Left lung (tissue), 4 donors: ENCODE measurements at regions not wholly inside any gene's neighbourhood (a gene's known extent, or its start where the extent isn't known, plus 50 kb on each side); places are given as distances from the start of the nearest gene placed in this dataset.
"Not testable (repeated sequence)": the region's sequence is repeated elsewhere in the genome, so short reads cannot be mapped to it uniquely, and the experiment has no call there.

Source experiments
- ATAC-seq: fragments of 200-7000 bp; cut with Tn5 transposase; one replicate; pipeline ENCODE4 v1.9.1; 2020; ENCODE audit warnings: moderate library complexity
- DNase-seq, 4 donors: peaks; one replicate each; pipeline ENCODE4 v3.0.0-alpha.2; 2013 to 2020
- H3K27ac ChIP-seq, 2 donors: fragments of 200-600 bp; sonication (generic) in 1 of 2; one replicate each; pipeline versions ENCODE4 v1.5.0 to v1.8.0; 2020 to 2021
- H3K27me3 ChIP-seq, 2 donors: fragments of 200-600 bp; sonication (generic) in 1 of 2; one replicate each; pipeline versions ENCODE4 v1.5.0 to v1.8.0; 2020 to 2021
- H3K36me3 ChIP-seq, 2 donors: fragments of 200-600 bp; sonication (generic) in 1 of 2; one replicate each; pipeline versions ENCODE4 v1.5.0 to v1.8.0; 2020 to 2021
- H3K4me1 ChIP-seq, 2 donors: fragments of 200-600 bp; one replicate each; pipeline ENCODE4 v1.8.0; 2021
- H3K4me3 ChIP-seq, 2 donors: fragments of 200-600 bp; sonication (generic) in 1 of 2; one replicate each; pipeline versions ENCODE4 v1.5.0 to v1.8.0; 2020 to 2021; ENCODE audit warnings: mild to moderate bottlenecking in 1 of 2
- H3K9me3 ChIP-seq, 2 donors: fragments of 200-600 bp; sonication (generic) in 1 of 2; one replicate each; pipeline versions ENCODE4 v1.5.0 to v1.8.0; 2020 to 2021
- intact Hi-C, 2 donors: fragments of 100-400 bp; cut with DNase I; formaldehyde crosslinking; loops; one replicate each; pipeline versions ENCODE4 v1.11.2 to v1.14.2; 2022
- TF ChIP-seq, protein P1 (sequence below), 2 donors: fragments of 200-600 bp; sonication (generic) in 1 of 2; IDR thresholded peaks; one replicate each; pipeline versions ENCODE4 v1.5.0 to v1.8.0; 2021; ENCODE audit warnings: antibody characterized with exemption in 2 of 2
- donor health status: DM: no; HTN: yes; CAD: no.
- donor health status: DM: no; HTN: no; CAD: no.

DNA sequence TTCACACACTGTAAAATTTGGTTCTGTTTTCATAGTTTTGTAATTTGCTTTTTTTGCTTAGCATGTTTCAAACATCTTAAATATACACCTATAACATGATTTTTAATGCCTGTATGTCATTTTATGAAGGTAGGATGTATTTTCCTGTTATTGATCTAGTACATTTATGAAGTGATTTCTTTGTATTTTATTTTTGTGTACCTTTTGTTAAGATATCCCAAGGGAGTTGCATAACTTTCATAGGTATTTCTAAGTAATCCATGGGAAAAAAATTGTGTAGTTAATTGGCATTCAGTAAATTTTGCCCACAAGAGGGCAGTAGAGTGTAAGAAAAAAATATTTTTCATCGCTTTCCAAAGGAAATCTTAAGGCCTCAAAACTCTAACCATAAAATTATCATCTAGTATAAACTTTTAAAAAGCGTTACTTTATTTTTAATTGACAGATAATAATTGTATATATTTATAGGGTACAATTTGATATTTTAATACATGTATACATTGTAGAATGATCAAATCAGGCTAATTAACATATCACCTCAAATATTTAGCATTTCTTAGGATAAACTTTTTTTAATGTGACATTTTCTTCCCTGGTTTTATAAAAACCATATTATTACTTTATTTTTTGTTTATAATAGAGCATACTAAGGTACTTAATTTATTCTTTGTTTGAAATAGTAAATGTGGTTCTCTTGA, 62.8 kb upstream of the ARL17B start:
- H3K9me3 ChIP-seq, H3K4me1 ChIP-seq, DNase-seq, H3K36me3 ChIP-seq, intact Hi-C loops, ATAC-seq, H3K27ac ChIP-seq, H3K27me3 ChIP-seq, H3K4me3 ChIP-seq: not testable (repeated sequence)
- TF ChIP-seq, protein P1, sequence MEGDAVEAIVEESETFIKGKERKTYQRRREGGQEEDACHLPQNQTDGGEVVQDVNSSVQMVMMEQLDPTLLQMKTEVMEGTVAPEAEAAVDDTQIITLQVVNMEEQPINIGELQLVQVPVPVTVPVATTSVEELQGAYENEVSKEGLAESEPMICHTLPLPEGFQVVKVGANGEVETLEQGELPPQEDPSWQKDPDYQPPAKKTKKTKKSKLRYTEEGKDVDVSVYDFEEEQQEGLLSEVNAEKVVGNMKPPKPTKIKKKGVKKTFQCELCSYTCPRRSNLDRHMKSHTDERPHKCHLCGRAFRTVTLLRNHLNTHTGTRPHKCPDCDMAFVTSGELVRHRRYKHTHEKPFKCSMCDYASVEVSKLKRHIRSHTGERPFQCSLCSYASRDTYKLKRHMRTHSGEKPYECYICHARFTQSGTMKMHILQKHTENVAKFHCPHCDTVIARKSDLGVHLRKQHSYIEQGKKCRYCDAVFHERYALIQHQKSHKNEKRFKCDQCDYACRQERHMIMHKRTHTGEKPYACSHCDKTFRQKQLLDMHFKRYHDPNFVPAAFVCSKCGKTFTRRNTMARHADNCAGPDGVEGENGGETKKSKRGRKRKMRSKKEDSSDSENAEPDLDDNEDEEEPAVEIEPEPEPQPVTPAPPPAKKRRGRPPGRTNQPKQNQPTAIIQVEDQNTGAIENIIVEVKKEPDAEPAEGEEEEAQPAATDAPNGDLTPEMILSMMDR (IDR thresholded peaks at IDR 0.05): peak in 1 of 2 donors; percentile 20

DNA sequence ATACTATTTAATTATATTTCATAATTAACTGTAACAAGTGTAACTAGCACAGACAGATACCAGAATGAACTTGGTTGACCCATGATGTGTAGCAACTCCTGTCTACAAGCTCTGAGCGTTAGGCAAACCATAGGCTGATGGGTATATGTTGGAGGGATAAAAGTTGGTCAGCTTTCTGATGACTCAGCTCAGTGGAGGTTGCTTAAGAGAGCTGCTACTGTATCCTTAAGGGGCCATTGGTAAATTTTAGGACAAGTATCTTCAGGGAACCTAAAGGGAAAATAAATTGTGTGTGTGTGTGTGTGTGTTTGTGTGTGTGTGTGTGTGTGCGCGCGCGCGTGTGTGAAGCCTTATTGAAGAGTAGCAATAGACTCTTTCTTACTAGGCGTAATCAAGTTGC, 56.3 kb upstream of the ARL17B start:
- H3K4me3 ChIP-seq, intact Hi-C loops, H3K9me3 ChIP-seq, ATAC-seq, DNase-seq, H3K27ac ChIP-seq, H3K4me1 ChIP-seq, H3K27me3 ChIP-seq, H3K36me3 ChIP-seq: not testable (repeated sequence)

DNA sequence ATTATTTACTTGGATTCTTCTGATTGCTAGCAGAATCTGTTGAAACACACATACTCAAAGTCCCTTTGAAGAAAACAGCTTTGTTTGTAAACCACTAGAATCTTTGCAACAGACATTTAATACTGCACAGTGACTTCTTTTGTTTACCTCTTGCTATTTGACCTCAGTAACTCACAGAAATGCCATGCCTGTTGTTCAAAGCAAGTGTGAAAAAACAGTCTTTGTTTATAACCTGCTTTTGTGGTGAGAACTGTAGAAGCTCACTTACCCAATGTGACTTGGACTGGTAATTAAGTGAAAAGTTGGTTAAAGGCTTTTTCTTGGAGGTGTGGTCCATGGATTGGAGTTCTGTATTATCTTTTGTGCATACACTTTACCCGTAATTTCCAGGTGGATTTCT, 55.7 kb upstream of the ARL17B start:
- intact Hi-C loops, H3K27me3 ChIP-seq, H3K4me3 ChIP-seq, H3K27ac ChIP-seq, H3K4me1 ChIP-seq, ATAC-seq, DNase-seq, H3K9me3 ChIP-seq, H3K36me3 ChIP-seq: not testable (repeated sequence)

DNA sequence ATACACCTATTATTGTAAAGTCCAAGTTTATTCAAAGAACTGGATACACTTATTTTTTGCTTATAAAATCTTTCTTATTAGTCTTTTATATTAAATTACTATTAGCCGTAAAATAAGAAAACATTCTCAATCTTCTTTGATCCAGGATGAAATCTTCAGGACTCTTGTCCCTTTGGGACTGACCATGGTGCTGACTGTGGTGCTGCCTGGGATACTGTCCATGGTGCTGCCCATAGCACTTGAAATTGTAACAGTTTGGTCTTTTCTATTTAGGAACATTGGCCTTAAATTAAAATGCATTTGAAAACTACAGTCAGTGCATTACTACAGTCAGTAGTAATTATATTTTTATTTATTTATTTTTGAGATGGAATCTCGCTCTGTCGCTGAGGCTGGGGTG, 53.0 kb upstream of the ARL17B start:
- H3K4me1 ChIP-seq, H3K27me3 ChIP-seq, H3K27ac ChIP-seq, H3K4me3 ChIP-seq, intact Hi-C loops, H3K36me3 ChIP-seq, H3K9me3 ChIP-seq, DNase-seq: not testable (repeated sequence)
- ATAC-seq: peak; percentile 66

DNA sequence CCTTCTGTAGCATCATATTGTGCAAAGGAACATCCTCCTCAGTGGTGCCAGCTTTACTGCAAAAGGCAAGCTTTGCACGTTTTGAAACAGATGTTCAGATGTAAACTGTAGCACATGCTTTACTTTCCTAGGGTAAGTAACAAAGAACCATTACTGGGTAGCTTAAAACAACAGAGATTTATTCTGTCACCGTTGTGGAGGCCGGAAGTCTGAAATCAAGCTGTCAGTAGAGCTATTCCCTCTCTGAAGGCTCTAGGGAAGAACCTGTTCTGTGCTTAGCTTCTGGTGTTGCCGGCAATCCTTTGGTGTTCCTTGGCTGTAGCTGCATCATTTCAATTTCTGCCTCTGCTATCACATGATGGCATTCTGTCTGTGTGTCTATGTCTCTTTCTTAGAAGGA, 50.6 kb upstream of the ARL17B start:
- ATAC-seq, intact Hi-C loops, H3K36me3 ChIP-seq, H3K4me3 ChIP-seq, H3K27me3 ChIP-seq, DNase-seq, H3K27ac ChIP-seq, H3K4me1 ChIP-seq, H3K9me3 ChIP-seq: not testable (repeated sequence)

DNA sequence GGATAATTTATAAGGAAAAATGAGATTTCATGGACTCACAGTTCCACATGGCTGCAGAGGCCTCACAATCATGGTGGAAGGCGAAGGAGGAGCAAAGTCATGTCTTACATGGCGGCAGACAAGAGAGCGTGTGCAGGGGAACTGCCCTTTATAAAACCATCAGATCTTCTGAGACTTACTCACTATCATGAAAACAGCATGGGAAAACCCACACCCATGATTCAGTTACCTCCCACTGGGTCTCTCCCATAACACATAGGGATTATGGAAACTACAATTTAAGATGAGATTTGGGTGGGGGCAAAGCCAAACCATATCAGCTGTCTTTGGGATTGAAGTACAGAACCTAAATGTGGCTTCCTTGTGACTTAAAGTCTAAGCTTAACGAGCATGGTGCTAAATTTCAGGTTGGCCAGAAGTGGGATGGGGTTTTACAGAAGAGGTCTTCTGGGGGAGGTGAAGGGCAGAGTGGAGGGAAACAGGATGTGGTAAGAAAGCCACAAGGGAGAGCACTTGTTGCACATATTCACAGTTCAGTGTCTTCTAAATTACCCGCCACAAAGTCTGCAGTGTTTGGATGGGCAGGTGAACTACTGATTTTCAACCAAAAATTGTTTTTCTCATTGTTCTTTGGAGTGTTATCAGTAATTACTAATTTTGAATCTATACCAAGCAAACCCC, 49.7 kb upstream of the ARL17B start:
- ATAC-seq, H3K36me3 ChIP-seq, H3K9me3 ChIP-seq, H3K27me3 ChIP-seq, H3K27ac ChIP-seq, DNase-seq, H3K4me3 ChIP-seq, intact Hi-C loops, H3K4me1 ChIP-seq: not testable (repeated sequence)
